OCI-LY3 (cell line): ENCODE measurements at regions not wholly inside any gene's neighbourhood (a gene's known extent, or its start where the extent isn't known, plus 50 kb on each side); places are given as distances from the start of the nearest gene placed in this dataset.

Experiments used
- EZH2phosphoT487 ChIP-seq: fragments of 200-600 bp; shearing (Covaris generic); IDR thresholded peaks from 2 replicates; pipeline ENCODE4 v1.6.1; 2018; ENCODE audit warnings: antibody characterized with exemption, mixed run types, low read depth
- TF ChIP-seq, protein P1 (sequence below): fragments of 200-600, 300-600 bp; sonication (generic); IDR thresholded peaks from 2 replicates; pipeline ENCODE4 v1.5.1; 2014; ENCODE audit warnings: antibody characterized with exemption, low read length, low read depth

GRCh38 chr10:8665322-8665721, 610.8 kb downstream of the GATA3 start:
- TF ChIP-seq, protein P1, sequence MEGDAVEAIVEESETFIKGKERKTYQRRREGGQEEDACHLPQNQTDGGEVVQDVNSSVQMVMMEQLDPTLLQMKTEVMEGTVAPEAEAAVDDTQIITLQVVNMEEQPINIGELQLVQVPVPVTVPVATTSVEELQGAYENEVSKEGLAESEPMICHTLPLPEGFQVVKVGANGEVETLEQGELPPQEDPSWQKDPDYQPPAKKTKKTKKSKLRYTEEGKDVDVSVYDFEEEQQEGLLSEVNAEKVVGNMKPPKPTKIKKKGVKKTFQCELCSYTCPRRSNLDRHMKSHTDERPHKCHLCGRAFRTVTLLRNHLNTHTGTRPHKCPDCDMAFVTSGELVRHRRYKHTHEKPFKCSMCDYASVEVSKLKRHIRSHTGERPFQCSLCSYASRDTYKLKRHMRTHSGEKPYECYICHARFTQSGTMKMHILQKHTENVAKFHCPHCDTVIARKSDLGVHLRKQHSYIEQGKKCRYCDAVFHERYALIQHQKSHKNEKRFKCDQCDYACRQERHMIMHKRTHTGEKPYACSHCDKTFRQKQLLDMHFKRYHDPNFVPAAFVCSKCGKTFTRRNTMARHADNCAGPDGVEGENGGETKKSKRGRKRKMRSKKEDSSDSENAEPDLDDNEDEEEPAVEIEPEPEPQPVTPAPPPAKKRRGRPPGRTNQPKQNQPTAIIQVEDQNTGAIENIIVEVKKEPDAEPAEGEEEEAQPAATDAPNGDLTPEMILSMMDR: no peak
- TF ChIP-seq EZH2phosphoT487: no peak
